ENCODE measurements at regions not wholly inside any gene's neighbourhood (a gene's known extent, or its start where the extent isn't known, plus 50 kb on each side); places are given as distances from the start of the nearest gene placed in this dataset.

- Histone ChIP-seq H3K36me3 (ENCODE audit: control insufficient read depth in 1 of 2, insufficient read depth in 2 of 2, low read length in 2 of 2) (no peaks in the 10 kb centered on the region), H3K4me3 (replicated peaks in 1 of 2; ENCODE audit: low read depth in 1 of 2, low read length in 2 of 2) (no peak overlapping the region), H3K9me2 (ENCODE audit: insufficient read depth) (no peaks in the 10 kb centered on the region), H3K27ac (ENCODE audit: low read depth, low read length) (no peak overlapping the region), H4K20me1 (ENCODE audit: insufficient read depth) (no peaks in the 10 kb centered on the region), H3K9ac (ENCODE audit: low read length) (no peak overlapping the region), H2AFZ (ENCODE audit: low read depth, low read length, poor library complexity, severe bottlenecking) (no peak overlapping the region), H3K4me2 (ENCODE audit: low read length) (no peak overlapping the region), H3K27me3 (ENCODE audit: insufficient read depth, low read length) (peaks cover 4% of the 10 kb centered on the region; the same call in 1 of the 2 replicates), H3K79me2 (ENCODE audit: insufficient read depth, low read length) (no peaks in the 10 kb centered on the region), H3K9me3 (ENCODE audit: control insufficient read depth in 1 of 2, insufficient read depth in 1 of 2, low read depth in 1 of 2, low read length in 2 of 2) (no peaks in the 10 kb centered on the region), H3K4me1 (ENCODE audit: control insufficient read depth in 1 of 2, insufficient read depth in 2 of 2, low read length in 2 of 2) (peaks cover 0 to 11% of the 10 kb centered on the region in 2 experiments; a peak in 1 of 4 replicates)
- BruUV-seq (replicated peaks), result no TSS peak
- POLR2A ChIA-PET, result no interaction called here
- intact Hi-C loops (cut with micrococcal nuclease), result no loop called here
- RAD21 ChIA-PET (ENCODE audit: low non-redundant PET in 1 of 2, low total read pairs in 2 of 2, uncharacterized antibody in 2 of 2, unreplicated experiment in 2 of 2), result no interaction called here
- DNase-seq (ENCODE audit: low read depth, low spot score) (no peak), ATAC-seq (no peak)
- TF ChIP-seq EZH2 (IDR thresholded peaks at IDR 0.05), result no peak
- no peak for TF ChIP-seq MAX (IDR thresholded peaks at IDR 0.05)
- TF ChIP-seq CBX3 (IDR thresholded peaks at IDR 0.05; ENCODE audit: low read depth), result no peak
- TF ChIP-seq, protein P1, sequence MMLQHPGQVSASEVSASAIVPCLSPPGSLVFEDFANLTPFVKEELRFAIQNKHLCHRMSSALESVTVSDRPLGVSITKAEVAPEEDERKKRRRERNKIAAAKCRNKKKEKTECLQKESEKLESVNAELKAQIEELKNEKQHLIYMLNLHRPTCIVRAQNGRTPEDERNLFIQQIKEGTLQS (IDR thresholded peaks at IDR 0.05), result no peak
- TF ChIP-seq, protein P2, sequence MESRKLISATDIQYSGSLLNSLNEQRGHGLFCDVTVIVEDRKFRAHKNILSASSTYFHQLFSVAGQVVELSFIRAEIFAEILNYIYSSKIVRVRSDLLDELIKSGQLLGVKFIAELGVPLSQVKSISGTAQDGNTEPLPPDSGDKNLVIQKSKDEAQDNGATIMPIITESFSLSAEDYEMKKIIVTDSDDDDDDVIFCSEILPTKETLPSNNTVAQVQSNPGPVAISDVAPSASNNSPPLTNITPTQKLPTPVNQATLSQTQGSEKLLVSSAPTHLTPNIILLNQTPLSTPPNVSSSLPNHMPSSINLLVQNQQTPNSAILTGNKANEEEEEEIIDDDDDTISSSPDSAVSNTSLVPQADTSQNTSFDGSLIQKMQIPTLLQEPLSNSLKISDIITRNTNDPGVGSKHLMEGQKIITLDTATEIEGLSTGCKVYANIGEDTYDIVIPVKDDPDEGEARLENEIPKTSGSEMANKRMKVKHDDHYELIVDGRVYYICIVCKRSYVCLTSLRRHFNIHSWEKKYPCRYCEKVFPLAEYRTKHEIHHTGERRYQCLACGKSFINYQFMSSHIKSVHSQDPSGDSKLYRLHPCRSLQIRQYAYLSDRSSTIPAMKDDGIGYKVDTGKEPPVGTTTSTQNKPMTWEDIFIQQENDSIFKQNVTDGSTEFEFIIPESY (IDR thresholded peaks at IDR 0.05; ENCODE audit: extremely low read depth, insufficient replicate concordance, low read length), result no peak
- no peak for TF ChIP-seq YY1 (IDR thresholded peaks at IDR 0.05; ENCODE audit: extremely low read depth, insufficient replicate concordance, low read depth, low read length)
- no peak for TF ChIP-seq EZH2phosphoT487 (IDR thresholded peaks at IDR 0.05; ENCODE audit: borderline replicate concordance)
- TF ChIP-seq REST (IDR thresholded peaks at IDR 0.05; ENCODE audit: low read depth), result no peak
- CTCF ChIA-PET, result no interaction called here
Observed at GRCh38 chr7:142327628-142328405, 70.0 kb upstream of the PRSS58 start.

All from HCT116 (cell line).